SK-N-SH (cell line): ENCODE measurements at regions not wholly inside any gene's neighbourhood (a gene's known extent, or its start where the extent isn't known, plus 50 kb on each side); places are given as distances from the start of the nearest gene placed in this dataset.

Experiments used
- EP300 ChIP-seq, 2 experiments: IDR thresholded peaks; 2 replicates each; pipeline versions ENCODE4 v1.4.0 to v1.6.1; 2012; ENCODE audit warnings: borderline replicate concordance in 1 of 2, low read depth in 1 of 2, low read length in 1 of 2
- MXI1 ChIP-seq: IDR thresholded peaks from 2 replicates; pipeline ENCODE4 v1.6.1; 2012; ENCODE audit warnings: mild to moderate bottlenecking, low read depth, low read length, improper control_type of control experiment
- POLR2AphosphoS5 ChIP-seq: IDR thresholded peaks from 2 replicates; pipeline ENCODE4 v1.6.1; 2012; ENCODE audit warnings: low read depth, low read length
- RXRA ChIP-seq: IDR thresholded peaks from 2 replicates; pipeline ENCODE4 v1.4.0; 2012; ENCODE audit warnings: low read depth, mild to moderate bottlenecking, borderline replicate concordance

GRCh38 chr1:173268786-173269277 lies 61.7 kb upstream of the TNFSF4 start:
- TF ChIP-seq MXI1 = no peak
- TF ChIP-seq RXRA = no peak
- no peak for TF ChIP-seq POLR2AphosphoS5
- TF ChIP-seq EP300 (IDR thresholded peaks at IDR 0.05; ENCODE audit: borderline replicate concordance in 1 of 2, low read depth in 1 of 2, low read length in 1 of 2) = no peak
